22Rv1 (cell line): ENCODE measurements at regions not wholly inside any gene's neighbourhood (a gene's known extent, or its start where the extent isn't known, plus 50 kb on each side); places are given as distances from the start of the nearest gene placed in this dataset.

Experiments used
- H3K27ac ChIP-seq: fragments of 450-650 bp; 2 replicates; pipeline ENCODE4 v1.5.1; 2017
- ZFX ChIP-seq: fragments of 450-650 bp; IDR thresholded peaks from 2 replicates; pipeline ENCODE4 v1.6.1; 2017; ENCODE audit warnings: antibody characterized with exemption, borderline replicate concordance
- TF ChIP-seq, protein P1 (sequence below): fragments of 450-650 bp; IDR thresholded peaks from 2 replicates; pipeline ENCODE4 v1.5.1; 2017; ENCODE audit warnings: mild to moderate bottlenecking

GRCh38 chr6:84461461-84461860 is 234.0 kb upstream of the CEP162 start:
- TF ChIP-seq ZFX, result no peak
- TF ChIP-seq, protein P1, sequence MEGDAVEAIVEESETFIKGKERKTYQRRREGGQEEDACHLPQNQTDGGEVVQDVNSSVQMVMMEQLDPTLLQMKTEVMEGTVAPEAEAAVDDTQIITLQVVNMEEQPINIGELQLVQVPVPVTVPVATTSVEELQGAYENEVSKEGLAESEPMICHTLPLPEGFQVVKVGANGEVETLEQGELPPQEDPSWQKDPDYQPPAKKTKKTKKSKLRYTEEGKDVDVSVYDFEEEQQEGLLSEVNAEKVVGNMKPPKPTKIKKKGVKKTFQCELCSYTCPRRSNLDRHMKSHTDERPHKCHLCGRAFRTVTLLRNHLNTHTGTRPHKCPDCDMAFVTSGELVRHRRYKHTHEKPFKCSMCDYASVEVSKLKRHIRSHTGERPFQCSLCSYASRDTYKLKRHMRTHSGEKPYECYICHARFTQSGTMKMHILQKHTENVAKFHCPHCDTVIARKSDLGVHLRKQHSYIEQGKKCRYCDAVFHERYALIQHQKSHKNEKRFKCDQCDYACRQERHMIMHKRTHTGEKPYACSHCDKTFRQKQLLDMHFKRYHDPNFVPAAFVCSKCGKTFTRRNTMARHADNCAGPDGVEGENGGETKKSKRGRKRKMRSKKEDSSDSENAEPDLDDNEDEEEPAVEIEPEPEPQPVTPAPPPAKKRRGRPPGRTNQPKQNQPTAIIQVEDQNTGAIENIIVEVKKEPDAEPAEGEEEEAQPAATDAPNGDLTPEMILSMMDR, result no peak
- H3K27ac ChIP-seq, result no peak overlapping the region

DNA sequence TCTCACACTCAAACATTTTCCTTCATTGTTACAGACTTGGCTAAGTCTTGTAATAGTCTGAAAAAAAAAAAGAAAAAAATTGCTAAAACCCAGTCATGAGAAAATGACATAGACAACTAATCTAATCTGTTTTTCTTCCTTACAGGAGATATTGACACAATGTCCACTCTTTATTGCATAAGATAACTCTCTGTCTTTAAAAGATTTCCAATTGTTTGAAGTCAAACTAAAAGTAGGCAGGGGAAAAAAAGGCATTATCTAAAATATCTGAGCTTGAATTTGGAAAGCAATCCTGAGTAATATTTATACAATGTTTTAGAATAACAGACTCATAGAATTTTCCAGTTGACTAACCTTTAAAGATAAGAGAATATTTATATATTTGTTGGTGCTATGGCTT is 233.0 kb upstream of the CEP162 start:
- TF ChIP-seq ZFX, result no peak
- TF ChIP-seq, protein P1, result no peak
- H3K27ac ChIP-seq, result no peak overlapping the region

DNA sequence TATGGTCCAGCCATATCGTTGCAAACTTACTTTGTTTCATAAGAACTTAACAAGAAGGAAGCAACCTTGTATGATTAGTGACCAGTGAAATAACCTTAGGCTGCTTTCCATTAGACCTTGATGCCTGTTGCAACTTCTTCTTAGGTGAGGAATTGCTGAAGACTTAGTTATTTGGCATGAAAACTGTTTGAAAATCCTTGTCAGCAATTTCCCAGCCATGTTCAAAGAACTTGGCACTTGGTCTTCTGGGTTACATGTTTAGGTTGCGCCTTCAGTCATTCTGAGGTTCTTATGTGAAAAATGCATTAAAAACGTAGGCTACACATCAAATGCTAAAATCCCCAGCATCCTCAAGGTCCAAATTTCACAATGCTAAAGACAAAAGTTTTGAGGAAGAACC is 232.0 kb upstream of the CEP162 start:
- TF ChIP-seq, protein P1, result no peak
- no peak for TF ChIP-seq ZFX
- no peak overlapping the region for H3K27ac ChIP-seq

GRCh38 chr6:84458271-84458670 is 230.8 kb upstream of the CEP162 start:
- TF ChIP-seq ZFX, result no peak
- TF ChIP-seq, protein P1, result no peak
- no peak overlapping the region for H3K27ac ChIP-seq

DNA sequence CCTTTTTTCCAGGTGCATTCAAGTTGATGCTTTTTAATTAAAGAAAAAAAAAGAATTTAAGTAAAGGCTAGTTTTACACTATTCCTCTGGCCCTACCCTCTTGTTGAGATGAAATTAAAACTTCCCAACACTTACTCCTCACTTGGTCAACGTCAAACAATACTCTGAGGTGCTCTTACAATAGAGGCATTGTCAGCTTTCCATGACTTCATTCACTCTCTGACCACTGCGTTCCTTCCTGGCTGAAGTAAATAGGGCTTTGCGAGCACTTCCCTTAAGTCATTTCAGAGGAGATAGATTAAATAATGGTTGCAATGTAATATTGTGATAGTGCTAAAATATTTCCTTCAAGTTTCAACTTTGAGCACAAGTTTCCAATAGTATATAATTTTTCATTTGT is 229.8 kb upstream of the CEP162 start:
- TF ChIP-seq ZFX, result no peak
- TF ChIP-seq, protein P1, result no peak
- no peak overlapping the region for H3K27ac ChIP-seq

DNA sequence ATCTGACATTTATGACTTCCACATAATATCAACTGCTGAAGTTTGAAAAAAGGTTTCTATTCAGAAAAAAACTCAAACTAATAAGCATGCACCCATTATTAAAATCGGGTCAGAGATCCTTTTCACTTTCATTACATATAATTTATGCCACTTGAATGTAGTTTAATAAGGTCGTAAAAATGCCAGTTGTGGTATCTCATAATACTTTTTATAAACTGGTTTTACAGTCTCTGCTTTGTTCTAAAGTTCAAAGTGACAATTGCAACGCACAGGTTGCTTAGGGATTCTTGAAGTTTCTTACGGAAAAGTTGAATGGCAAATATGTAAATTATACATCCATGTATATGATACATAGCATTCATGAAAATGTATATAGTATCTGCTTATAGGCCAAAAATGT is 229.4 kb upstream of the CEP162 start:
- H3K27ac ChIP-seq, result no peak overlapping the region
- TF ChIP-seq, protein P1, result no peak
- TF ChIP-seq ZFX, result no peak

DNA sequence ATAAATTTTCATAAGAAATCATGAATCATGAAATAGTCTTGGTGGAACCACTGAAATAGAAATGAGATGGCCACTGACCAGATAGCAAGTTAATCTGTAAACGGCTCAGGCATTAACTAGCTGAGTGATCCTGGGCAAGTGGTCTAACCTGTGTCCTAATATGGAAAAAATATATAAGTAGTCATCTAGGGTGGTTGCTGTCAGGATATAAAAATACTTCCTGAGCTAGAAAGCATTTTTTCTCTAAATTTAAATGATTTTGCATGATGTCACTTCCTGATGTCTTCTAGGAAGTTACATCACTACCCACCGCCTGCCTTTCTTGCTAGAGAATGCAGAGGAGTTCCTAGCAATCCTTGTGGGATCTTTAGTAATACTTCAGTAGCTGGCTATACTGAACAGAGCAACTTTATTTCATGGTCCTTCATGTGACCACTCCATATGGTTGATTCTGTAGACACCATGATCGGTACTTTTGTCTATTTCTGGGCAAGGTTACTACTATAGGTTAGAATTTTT is 228.1 kb upstream of the CEP162 start:
- no peak overlapping the region for H3K27ac ChIP-seq
- no peak for TF ChIP-seq ZFX
- TF ChIP-seq, protein P1, result no peak
